ENCODE measurements at regions not wholly inside any gene's neighbourhood (a gene's known extent, or its start where the extent isn't known, plus 50 kb on each side); places are given as distances from the start of the nearest gene placed in this dataset.

DNA sequence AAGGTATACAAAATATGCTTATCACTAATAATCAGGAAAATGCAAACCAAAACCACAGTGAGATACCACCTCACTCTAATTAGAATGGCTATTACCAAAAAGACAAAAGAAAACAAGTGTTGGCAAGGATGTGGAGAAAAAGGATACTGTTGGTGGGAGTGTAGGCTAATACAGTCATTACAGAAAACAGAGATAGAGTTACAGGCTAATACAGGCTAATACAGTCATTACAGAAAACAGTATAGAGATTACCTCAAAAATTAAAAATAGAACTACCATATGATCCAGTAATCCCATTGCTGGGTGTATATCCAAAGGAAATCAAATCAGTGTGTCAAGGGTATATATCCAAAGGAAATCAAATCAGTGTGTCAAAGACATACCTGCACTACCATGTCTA is 238.4 kb downstream of the PLPP3 start:
- DNase-seq, result no peak

DNA sequence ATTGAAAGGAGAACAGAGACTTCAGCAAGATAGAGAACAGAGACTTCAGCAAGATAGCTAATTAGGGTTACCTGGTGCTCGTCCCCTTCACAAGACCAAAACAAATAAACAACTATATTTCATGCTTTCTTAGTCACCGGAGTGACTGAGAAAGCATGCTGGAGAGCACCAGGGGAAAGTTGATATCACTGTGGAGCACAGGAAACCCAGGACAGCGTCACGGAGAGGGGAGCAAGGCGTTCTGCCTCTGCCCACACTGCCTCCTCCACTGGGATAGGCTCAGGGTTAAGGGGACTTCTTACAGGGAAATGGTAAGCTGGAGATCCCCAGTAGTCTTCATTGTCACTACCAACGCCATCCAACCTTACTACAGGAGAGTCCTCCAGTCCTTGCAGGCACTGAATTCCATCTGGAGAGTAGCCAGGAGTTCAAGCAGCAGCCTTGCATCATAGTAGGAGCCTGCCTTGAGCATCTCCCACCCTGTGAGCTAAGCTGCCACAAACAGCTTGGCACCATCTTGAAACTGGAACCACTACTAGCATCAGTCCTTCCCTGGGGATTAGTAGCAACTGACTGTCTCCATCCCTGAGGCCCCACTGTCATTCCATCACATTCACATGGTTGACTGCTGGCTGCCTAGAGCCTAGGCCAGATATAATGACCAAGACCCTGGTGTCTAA is 239.4 kb downstream of the PLPP3 start:
- DNase-seq, result no peak

DNA sequence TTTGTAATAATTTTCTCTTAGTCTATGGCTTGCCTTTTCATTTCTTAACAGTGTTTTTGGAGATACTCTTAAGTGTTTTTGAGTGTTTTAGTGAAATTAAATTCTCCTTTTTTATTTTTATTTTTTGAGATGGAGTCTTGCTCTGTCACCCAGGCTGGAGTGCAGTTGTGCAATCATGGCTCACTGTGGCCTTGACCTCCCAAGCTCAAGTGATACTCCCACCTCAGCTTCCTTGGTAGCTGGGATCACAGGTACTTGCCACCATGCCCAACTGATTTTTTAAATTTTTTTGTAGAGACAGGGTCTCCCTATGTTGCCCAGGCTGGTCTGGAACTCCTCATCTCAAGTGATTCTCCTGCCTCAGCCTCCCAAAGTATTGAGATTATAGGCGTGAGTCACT is 240.3 kb downstream of the PLPP3 start:
- DNase-seq, result no peak

GRCh38 chr1:56336982-56337381 is 242.4 kb downstream of the PLPP3 start:
- no peak for DNase-seq

- no peak for DNase-seq
Measured at GRCh38 chr1:56335394-56335793, 244.0 kb downstream of the PLPP3 start.

- DNase-seq, result no peak
Measured at GRCh38 chr1:56334047-56334446, 245.3 kb downstream of the PLPP3 start.

DNA sequence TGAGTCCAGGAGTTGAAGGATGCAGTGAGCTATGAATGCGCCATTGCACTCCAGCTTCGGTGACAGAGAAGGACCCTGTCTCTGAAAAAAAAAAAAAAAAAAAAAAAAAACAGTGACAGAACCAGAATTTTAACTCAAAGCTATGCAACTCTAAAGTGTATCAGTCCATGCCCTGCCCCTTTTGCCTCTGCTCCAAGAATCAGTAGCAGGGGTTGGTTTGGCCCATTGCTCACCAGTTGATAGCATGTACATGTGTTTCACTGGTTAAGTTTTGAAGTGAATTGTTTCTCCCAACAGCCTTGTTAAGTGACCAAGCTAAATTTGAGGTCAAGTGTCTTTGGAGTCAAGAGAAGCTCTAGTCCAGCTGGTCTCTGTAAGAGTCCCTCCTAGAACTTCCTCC is 245.9 kb downstream of the PLPP3 start:
- DNase-seq, result no peak

GRCh38 chr1:56331892-56332567 is 247.3 kb downstream of the PLPP3 start:
- no peak for DNase-seq

DNA sequence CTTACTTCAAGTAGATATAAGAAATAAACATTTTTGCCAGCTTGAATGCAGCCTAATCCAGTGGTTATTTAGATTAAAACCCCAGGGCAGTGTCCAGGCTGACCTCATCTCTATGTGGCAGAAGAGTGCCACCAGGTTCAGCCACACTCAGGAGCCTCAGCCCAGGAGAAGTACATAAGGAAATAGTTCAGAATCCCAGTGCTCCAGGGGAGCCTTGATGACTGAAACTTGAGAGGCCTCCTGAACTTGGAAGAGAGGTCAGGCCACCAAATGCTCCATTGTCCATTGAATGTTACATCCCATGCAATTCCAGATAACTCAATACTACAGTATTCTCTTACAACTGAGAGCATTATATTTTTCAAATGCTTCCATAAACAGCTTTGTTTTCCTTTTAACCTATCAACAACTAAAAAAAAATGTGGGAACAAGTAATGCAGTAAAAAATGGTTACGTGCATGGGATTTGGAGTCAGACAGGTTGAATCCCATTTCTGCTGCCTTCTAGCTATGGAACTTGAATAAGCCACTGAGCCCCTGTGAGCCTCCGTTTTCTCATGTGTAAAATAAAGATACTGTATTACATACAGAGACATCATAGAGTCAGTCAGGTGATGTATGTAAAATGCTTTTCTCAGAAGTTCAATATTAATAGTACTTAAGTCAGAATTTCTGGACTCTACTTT is 248.0 kb downstream of the PLPP3 start:
- no peak for DNase-seq

- DNase-seq, result no peak
Measured at GRCh38 chr1:56330391-56331026, 248.9 kb downstream of the PLPP3 start.

DNA sequence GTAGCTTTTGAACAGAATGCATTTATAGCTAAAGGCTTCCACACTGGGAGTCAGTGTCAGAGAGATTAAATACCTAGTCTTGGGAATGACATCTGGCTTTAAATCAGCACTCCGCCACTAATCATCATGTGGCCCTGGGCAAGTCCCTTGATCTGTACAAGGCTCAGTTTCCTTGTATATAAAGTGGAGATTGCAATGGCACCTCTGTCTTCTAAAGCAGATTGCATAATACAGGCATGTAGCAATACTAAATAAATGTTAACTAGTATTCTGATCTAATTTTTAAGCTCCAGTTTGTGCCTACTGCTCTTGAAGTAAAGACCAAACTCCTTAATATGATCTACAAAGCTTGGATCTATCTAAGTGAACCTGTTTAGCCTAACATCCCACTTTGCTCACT is 249.4 kb downstream of the PLPP3 start:
- DNase-seq, result no peak

GRCh38 chr1:56327195-56327594 is 252.2 kb downstream of the PLPP3 start:
- no peak for DNase-seq

- no peak for DNase-seq
Measured at GRCh38 chr1:56326056-56326455, 253.3 kb downstream of the PLPP3 start.

DNA sequence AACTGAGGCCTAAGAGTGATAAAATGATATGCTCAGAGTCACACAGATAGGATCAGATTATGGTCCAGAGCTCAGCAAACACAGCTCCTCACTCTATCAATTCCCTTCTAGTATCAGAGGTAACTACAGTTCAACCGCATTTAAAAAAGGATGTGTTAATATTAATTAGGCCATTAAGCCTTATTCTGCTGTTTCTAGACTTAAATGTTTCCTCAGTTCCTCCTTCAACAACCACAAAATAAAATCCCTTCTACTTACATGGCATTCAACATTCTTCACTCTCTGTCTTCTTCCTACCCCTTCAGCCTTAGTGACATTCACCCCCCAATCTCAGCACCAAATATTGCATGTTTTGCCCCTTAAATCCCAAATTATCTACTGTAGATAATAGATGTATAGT is 254.9 kb downstream of the PLPP3 start:
- no peak for DNase-seq

GRCh38 chr1:56322211-56322610 is 257.2 kb downstream of the PLPP3 start:
- DNase-seq, result no peak

DNA sequence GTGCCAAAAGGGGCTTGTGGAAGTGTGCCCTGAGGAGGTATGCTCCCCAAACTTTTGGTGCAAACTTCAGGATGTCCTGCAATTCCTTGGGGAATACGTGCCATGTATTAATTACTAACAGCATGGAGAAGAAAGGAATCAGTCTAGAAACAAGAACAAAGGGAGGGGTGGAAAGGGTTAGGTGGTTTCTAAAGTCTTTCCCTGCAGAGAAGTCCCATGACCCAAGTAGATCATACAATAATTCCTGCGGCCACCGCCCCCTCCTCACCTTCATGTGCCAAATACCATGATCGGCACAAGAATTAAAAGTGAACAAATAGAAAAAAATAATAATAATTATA is 258.2 kb downstream of the PLPP3 start:
- no peak for DNase-seq

GRCh38 chr1:56320464-56321149 is 258.8 kb downstream of the PLPP3 start:
- DNase-seq, result no peak

- DNase-seq, result no peak
Measured at GRCh38 chr1:56317722-56318121, 261.6 kb downstream of the PLPP3 start.

DNA sequence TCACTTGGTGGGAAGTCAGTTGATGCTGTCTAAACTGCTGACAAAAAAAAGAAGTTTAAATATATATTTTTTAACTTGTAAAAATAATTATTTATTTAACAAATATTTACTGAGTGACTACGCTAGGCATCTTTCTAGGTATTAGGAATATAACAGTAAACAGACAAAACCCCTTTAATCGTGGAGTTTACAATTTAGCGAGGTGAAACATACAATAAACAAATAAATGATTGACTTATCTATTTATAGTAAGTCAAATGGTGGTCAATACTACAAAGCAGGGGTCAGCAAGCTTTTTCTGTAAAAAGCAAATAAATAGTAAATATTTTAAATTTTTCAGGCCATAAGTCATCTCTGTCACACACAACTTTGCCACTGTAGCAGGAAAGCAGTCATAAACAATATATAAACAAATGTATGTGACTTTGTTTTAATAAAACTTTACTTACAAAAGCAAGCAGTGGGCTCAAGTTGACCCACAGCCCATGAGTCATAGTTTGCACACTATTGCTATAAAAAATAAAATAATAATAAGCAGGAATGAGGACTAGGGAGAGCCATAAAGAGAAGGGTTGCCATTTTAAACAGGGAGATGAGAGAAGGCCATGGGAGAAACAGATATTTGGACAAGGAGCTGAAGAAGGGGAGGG is 263.9 kb downstream of the PLPP3 start:
- no peak for DNase-seq

DNA sequence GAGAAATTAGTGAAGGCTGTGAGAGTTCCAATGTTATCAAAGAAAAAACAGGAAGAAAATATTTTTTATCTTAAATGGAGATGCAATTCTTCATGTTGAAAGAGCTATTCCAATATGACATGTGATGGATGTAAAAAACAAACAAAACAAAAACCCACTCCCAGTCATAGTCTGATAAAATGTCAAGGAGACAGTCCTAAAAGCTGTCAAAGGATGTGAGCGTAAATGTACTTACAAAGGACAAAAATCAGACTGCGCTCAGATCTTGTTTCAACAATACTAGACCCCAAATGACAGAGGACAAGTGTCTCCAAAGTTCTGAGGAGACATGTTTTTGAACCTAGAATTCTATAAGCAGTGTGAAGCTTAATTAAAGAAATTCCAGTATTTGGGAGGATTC is 265.8 kb downstream of the PLPP3 start:
- DNase-seq, result no peak

- DNase-seq, result no peak
Measured at GRCh38 chr1:56311766-56312165, 267.6 kb downstream of the PLPP3 start.

GRCh38 chr1:56310945-56311344 is 268.4 kb downstream of the PLPP3 start:
- no peak for DNase-seq

DNA sequence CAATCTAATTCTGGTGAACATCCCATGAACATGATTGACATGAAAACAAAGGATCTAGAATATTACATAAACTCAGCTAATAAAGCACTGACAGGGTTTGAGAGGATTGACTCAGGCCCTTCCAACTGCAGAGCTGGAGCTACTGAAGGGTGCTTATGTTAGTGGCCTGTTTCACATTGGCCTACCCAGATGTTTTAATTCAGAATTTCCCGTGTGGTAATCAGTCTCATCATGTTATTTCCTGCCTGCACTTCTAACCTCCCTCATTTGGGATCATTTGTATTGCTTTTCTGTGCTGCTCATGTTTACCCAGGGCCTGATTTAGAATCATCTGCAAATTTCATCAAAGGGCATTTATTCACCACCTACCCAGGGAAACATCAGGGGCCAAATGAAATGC is 270.3 kb downstream of the PLPP3 start:
- no peak for DNase-seq

All from stimulated activated CD4-positive, alpha-beta T cell treated with anti-CD3 and anti-CD28 coated beads, Interleukin-2, amount 100 ng/mL, for 24 hours (primary cell).